Neural progenitor cell (in vitro differentiated cells): ENCODE measurements at regions not wholly inside any gene's neighbourhood (a gene's known extent, or its start where the extent isn't known, plus 50 kb on each side); places are given as distances from the start of the nearest gene placed in this dataset.

Source experiments
- DNase-seq: peaks from one replicate; pipeline ENCODE4 v3.0.0-alpha.2; 2016; ENCODE audit warnings: low spot score
- H2AFZ ChIP-seq: fragments of 200-600 bp; sonication (generic); replicated peaks from 2 replicates; pipeline ENCODE4 v1.6.1; 2016; ENCODE audit warnings: antibody characterized with exemption
- H3F3A ChIP-seq: fragments of 200-600 bp; sonication (generic); 2 replicates; pipeline ENCODE4 v1.6.1; 2016; ENCODE audit warnings: antibody characterized with exemption, low read depth
- H3K27ac ChIP-seq: fragments of 200-600 bp; sonication (generic); 2 replicates; pipeline ENCODE4 v1.5.1; 2016; ENCODE audit warnings: mild to moderate bottlenecking
- H3K27me3 ChIP-seq: fragments of 200-600 bp; sonication (generic); 2 replicates; pipeline ENCODE4 v1.6.1; 2016; ENCODE audit warnings: mild to moderate bottlenecking, moderate library complexity
- H3K36me3 ChIP-seq: fragments of 200-600 bp; sonication (generic); 2 replicates; pipeline ENCODE4 v1.5.1; 2016
- H3K4me1 ChIP-seq: fragments of 200-600 bp; sonication (generic); 2 replicates; pipeline ENCODE4 v1.6.1; 2016; ENCODE audit warnings: mixed run types
- H3K4me2 ChIP-seq: fragments of 200-600 bp; sonication (generic); 2 replicates; pipeline ENCODE4 v1.6.1; 2016
- H3K4me3 ChIP-seq: fragments of 200-600 bp; sonication (generic); 2 replicates; pipeline ENCODE4 v1.5.1; 2016
- H3K79me2 ChIP-seq: fragments of 200-600 bp; sonication (generic); 2 replicates; pipeline ENCODE4 v1.6.1; 2016; ENCODE audit warnings: low read depth
- H3K9ac ChIP-seq: fragments of 200-600 bp; sonication (generic); 2 replicates; pipeline ENCODE4 v1.6.1; 2016
- H3K9me3 ChIP-seq: fragments of 200-600 bp; sonication (generic); 2 replicates; pipeline ENCODE4 v1.5.1; 2016; ENCODE audit warnings: low read depth
- H4K20me1 ChIP-seq: fragments of 200-600 bp; sonication (generic); 2 replicates; pipeline ENCODE4 v1.6.1; 2016; ENCODE audit warnings: low read depth
- H3K27ac Mint-ChIP-seq: 3 replicates; pipeline ENCODE4 v1.8.0; 2021; ENCODE audit warnings: mixed read lengths
- H3K27me3 Mint-ChIP-seq: 2 replicates; pipeline ENCODE4 v1.8.0; 2022; ENCODE audit warnings: low read depth, mild to moderate bottlenecking, inconsistent platforms, moderate library complexity, mixed read lengths; ENCODE audit not compliant: insufficient read depth
- H3K36me3 Mint-ChIP-seq: 3 replicates; pipeline ENCODE4 v1.8.0; 2021; ENCODE audit warnings: mixed read lengths
- H3K4me1 Mint-ChIP-seq: 3 replicates; pipeline ENCODE4 v1.8.0; 2021; ENCODE audit warnings: mixed read lengths
- H3K4me3 Mint-ChIP-seq: 3 replicates; pipeline ENCODE4 v1.8.0; 2021; ENCODE audit warnings: mild to moderate bottlenecking, moderate library complexity, mixed read lengths
- H3K9me3 Mint-ChIP-seq: 3 replicates; pipeline ENCODE4 v1.8.0; 2020; ENCODE audit warnings: mixed read lengths
- CTCF ChIP-seq: fragments of 200-600 bp; sonication (generic); IDR thresholded peaks from 2 replicates; pipeline ENCODE4 v1.5.1; 2017; ENCODE audit warnings: antibody characterized with exemption, mild to moderate bottlenecking
- EZH2 ChIP-seq: fragments of 200-600 bp; sonication (generic); IDR thresholded peaks from 2 replicates; pipeline ENCODE4 v1.6.1; 2017; ENCODE audit warnings: antibody characterized with exemption, mild to moderate bottlenecking, moderate library complexity
- EZH2phosphoT487 ChIP-seq: fragments of 200-600 bp; sonication (generic); IDR thresholded peaks from 2 replicates; pipeline ENCODE4 v1.6.1; 2017; ENCODE audit warnings: antibody characterized with exemption

GRCh38 chr18:78727877-78728783 lies 251.5 kb upstream of the SALL3 start:
- Mint-ChIP-seq H3K27me3 (peaks cover 13% of the 10 kb centered on the region), H3K4me1 (peaks cover 3% of the 10 kb centered on the region), H3K27ac (no peak overlapping the region), H3K36me3 (no peaks in the 10 kb centered on the region), H3K4me3 (no peak overlapping the region), H3K9me3 (peaks cover 3% of the 10 kb centered on the region)
- TF ChIP-seq EZH2 (no peak), EZH2phosphoT487 (no peak), CTCF (no peak)
- Histone ChIP-seq H3K4me3 (no peak overlapping the region), H3K27ac (no peak overlapping the region), H3K36me3 (no peaks in the 10 kb centered on the region), H3K27me3 (peaks cover under 1% of the 10 kb centered on the region), H3K4me2 (no peak overlapping the region), H3K9ac (no peak overlapping the region), H3K4me1 (no peaks in the 10 kb centered on the region), H2AFZ (no peak overlapping the region), H3K79me2 (no peaks in the 10 kb centered on the region), H3K9me3 (no peaks in the 10 kb centered on the region), H3F3A (no peaks in the 10 kb centered on the region), H4K20me1 (no peaks in the 10 kb centered on the region)
- no peak for DNase-seq

DNA sequence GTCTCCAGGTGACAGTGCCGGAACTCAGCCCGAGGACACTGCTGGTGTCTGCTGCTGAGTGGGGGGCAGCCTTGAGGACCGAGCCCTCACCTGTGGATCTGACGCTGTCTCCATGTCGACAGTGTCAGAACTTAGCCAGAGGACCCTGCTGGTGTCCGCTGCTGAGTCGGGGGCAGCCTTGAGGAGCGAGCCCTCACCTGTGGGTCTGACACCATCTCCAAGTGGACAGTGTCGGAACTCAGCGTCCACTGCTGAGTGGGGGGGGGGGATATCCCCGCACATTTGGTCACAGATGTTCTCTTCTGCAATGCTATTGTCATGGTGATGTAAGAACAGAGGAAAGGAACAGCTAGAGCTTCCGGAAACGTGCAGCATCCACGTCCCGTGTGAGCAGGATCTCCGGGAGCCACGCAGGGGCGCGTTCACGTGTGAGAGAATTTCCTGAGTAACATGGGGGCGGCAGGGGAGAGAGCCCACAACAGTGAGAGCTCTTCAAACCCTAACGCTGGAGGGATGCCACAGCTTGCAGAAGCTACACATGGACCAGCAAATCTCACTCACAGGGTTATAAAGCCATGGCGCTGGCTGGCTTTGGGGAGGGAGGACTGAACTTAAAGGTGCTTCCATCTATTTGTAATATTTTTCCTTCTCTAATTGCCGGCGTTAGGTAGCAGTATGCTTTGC lies 250.7 kb upstream of the SALL3 start:
- Mint-ChIP-seq H3K4me3 (no peak overlapping the region), H3K27me3 (peaks cover 12% of the 10 kb centered on the region), H3K36me3 (no peaks in the 10 kb centered on the region), H3K4me1 (peaks cover 3% of the 10 kb centered on the region), H3K27ac (no peak overlapping the region), H3K9me3 (peaks cover under 1% of the 10 kb centered on the region)
- DNase-seq, result no peak
- Histone ChIP-seq H3K9ac (no peak overlapping the region), H3K79me2 (no peaks in the 10 kb centered on the region), H4K20me1 (no peaks in the 10 kb centered on the region), H3K4me1 (no peaks in the 10 kb centered on the region), H3K27me3 (no peaks in the 10 kb centered on the region), H3K36me3 (no peaks in the 10 kb centered on the region), H2AFZ (no peak overlapping the region), H3K9me3 (no peaks in the 10 kb centered on the region), H3K4me3 (no peak overlapping the region), H3K27ac (no peak overlapping the region), H3F3A (no peaks in the 10 kb centered on the region), H3K4me2 (no peak overlapping the region)
- no peak for TF ChIP-seq EZH2
- no peak for TF ChIP-seq CTCF
- TF ChIP-seq EZH2phosphoT487, result no peak

DNA sequence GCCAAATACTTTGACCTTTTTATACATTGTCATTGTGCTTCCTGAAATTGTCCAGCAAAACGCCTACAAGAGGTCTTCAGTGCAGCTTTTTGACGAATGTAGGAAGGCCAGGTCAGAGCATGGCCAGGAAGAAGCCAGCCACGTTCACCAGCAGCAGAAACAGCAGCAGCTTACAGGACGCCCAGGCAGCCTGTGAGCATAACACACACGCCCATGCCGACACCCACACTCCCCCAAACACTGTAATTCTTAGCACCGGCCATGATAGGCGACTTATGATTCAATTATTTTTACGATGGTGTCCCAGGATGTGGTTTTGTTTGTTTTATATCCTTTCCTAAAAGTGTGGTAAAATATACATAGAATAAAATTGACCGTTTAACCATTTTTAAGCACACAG lies 249.1 kb upstream of the SALL3 start:
- no peaks in the 10 kb centered on the region for H4K20me1 ChIP-seq
- no peaks in the 10 kb centered on the region for H3K36me3 Mint-ChIP-seq
- TF ChIP-seq EZH2 (no peak), CTCF (no peak), EZH2phosphoT487 (no peak)
- H3K4me3 Mint-ChIP-seq, result no peak overlapping the region
- peaks cover 14% of the 10 kb centered on the region for H3K27me3 Mint-ChIP-seq
- H3K9ac ChIP-seq, result no peak overlapping the region
- H3K27me3 ChIP-seq, result no peaks in the 10 kb centered on the region
- no peaks in the 10 kb centered on the region for H3K36me3 ChIP-seq
- no peak overlapping the region for H3K27ac Mint-ChIP-seq
- H3F3A ChIP-seq, result no peaks in the 10 kb centered on the region
- no peak overlapping the region for H3K4me2 ChIP-seq
- H3K4me3 ChIP-seq, result no peak overlapping the region
- no peaks in the 10 kb centered on the region for H3K9me3 Mint-ChIP-seq
- no peak for DNase-seq
- H2AFZ ChIP-seq, result no peak overlapping the region
- H3K79me2 ChIP-seq, result no peaks in the 10 kb centered on the region
- no peaks in the 10 kb centered on the region for H3K4me1 Mint-ChIP-seq
- H3K27ac ChIP-seq, result no peak overlapping the region
- no peaks in the 10 kb centered on the region for H3K4me1 ChIP-seq
- H3K9me3 ChIP-seq, result no peaks in the 10 kb centered on the region
